Left kidney (tissue), 1 donor: ENCODE measurements at regions not wholly inside any gene's neighbourhood (a gene's known extent, or its start where the extent isn't known, plus 50 kb on each side); places are given as distances from the start of the nearest gene placed in this dataset.

ENCODE experiments used
- DNase-seq: peaks from one replicate; pipeline ENCODE4 v3.0.0-alpha.2; 2013

GRCh38 chr18:45378933-45379332 lies 236.3 kb upstream of the SLC14A2 start:
- DNase-seq, result no peak

GRCh38 chr18:45379903-45380302 lies 235.4 kb upstream of the SLC14A2 start:
- DNase-seq, result no peak

GRCh38 chr18:45381282-45381681 lies 234.0 kb upstream of the SLC14A2 start:
- no peak for DNase-seq

- no peak for DNase-seq
Measured at GRCh38 chr18:45383228-45383627, 232.0 kb upstream of the SLC14A2 start.

GRCh38 chr18:45384137-45384961 lies 230.9 kb upstream of the SLC14A2 start:
- DNase-seq, result peak; percentile 78

- DNase-seq, result no peak
Measured at GRCh38 chr18:45384962-45385315, 230.3 kb upstream of the SLC14A2 start.

- DNase-seq, result peak; percentile 70
Measured at GRCh38 chr18:45386041-45386655, 229.1 kb upstream of the SLC14A2 start.

- DNase-seq, result no peak
Measured at GRCh38 chr18:45387229-45387628, 228.0 kb upstream of the SLC14A2 start.

GRCh38 chr18:45398448-45398847 lies 216.8 kb upstream of the SLC14A2 start:
- no peak for DNase-seq

GRCh38 chr18:45399146-45399545 lies 216.1 kb upstream of the SLC14A2 start:
- no peak for DNase-seq

- DNase-seq, result no peak
Measured at GRCh38 chr18:45399643-45400042, 215.6 kb upstream of the SLC14A2 start.

GRCh38 chr18:45402485-45403056 lies 212.7 kb upstream of the SLC14A2 start:
- DNase-seq, result no peak

- no peak for DNase-seq
Measured at GRCh38 chr18:45403341-45404049, 211.8 kb upstream of the SLC14A2 start.

GRCh38 chr18:45408218-45408617 lies 207.1 kb upstream of the SLC14A2 start:
- DNase-seq, result no peak

GRCh38 chr18:45409971-45410370 lies 205.3 kb upstream of the SLC14A2 start:
- no peak for DNase-seq

GRCh38 chr18:45412577-45412976 lies 202.7 kb upstream of the SLC14A2 start:
- DNase-seq, result no peak

- no peak for DNase-seq
Measured at GRCh38 chr18:45413180-45413836, 202.0 kb upstream of the SLC14A2 start.

GRCh38 chr18:45415614-45416013 lies 199.7 kb upstream of the SLC14A2 start:
- no peak for DNase-seq

GRCh38 chr18:45416168-45416567 lies 199.1 kb upstream of the SLC14A2 start:
- DNase-seq, result peak; percentile 83

GRCh38 chr18:45417392-45417791 lies 197.9 kb upstream of the SLC14A2 start:
- no peak for DNase-seq

- no peak for DNase-seq
Measured at GRCh38 chr18:45423659-45424058, 191.6 kb upstream of the SLC14A2 start.

GRCh38 chr18:45430041-45430440 lies 185.2 kb upstream of the SLC14A2 start:
- DNase-seq, result no peak
